Urinary bladder (tissue), 3 donors: ENCODE measurements at regions not wholly inside any gene's neighbourhood (a gene's known extent, or its start where the extent isn't known, plus 50 kb on each side); places are given as distances from the start of the nearest gene placed in this dataset.
"Not testable (repeated sequence)": the region's sequence is repeated elsewhere in the genome, so short reads cannot be mapped to it uniquely, and the experiment has no call there.

ENCODE experiments used
- DNase-seq: peaks from one replicate; pipeline ENCODE4 v3.0.0-alpha.2; 2015; ENCODE audit errors: extremely low spot score
- H3K27ac ChIP-seq: one replicate; pipeline ENCODE4 v1.5.1; 2013; ENCODE audit warnings: low read depth, mild to moderate bottlenecking, moderate library complexity
- H3K36me3 ChIP-seq: one replicate; pipeline ENCODE4 v1.6.1; 2013; ENCODE audit warnings: mild to moderate bottlenecking, moderate library complexity; ENCODE audit not compliant: insufficient read depth
- H3K4me1 ChIP-seq: one replicate; pipeline ENCODE4 v1.6.1; 2013; ENCODE audit warnings: mild to moderate bottlenecking, moderate library complexity; ENCODE audit not compliant: insufficient read depth
- H3K4me3 ChIP-seq: one replicate; pipeline ENCODE4 v1.5.1; 2013; ENCODE audit warnings: low read depth, low read length
- WGBS: extraction: QIAGEN DNeasy Blood & Tissue Kit; methylation state at CpG from one replicate; pipeline ENCODE4 v1.1.7; 2013; 5-methylcytosine and 5-hydroxymethylcytosine counted together
- donor health status: healthy with polysubstance abuse.
- donor health status: healthy.

DNA sequence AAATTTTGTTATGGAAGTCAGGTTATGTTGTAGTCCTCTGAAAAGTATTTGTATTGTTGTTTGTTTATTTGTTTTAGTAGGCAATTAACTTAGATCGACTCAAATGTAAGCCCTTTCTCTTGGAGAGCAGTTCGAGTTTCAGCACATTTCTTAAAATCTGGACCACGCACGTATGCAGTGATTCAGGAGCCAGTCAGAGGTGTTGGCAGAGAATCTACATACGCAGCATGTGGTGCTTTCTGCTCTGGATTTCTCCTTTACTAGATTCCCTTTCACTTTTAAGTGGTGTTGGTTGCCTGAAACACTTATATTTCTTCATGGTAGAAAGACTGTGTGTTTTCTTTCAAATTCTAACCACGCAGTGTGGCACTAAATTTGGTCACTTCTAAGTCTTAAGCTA is 773.9 kb upstream of the LRATD1 start:
- Histone ChIP-seq H3K27ac (no peak overlapping the region), H3K4me3 (no peak overlapping the region), H3K4me1 (no peaks in the 10 kb centered on the region), H3K36me3 (peaks cover 2% of the 10 kb centered on the region)
- DNase-seq = no peak
- 52% methylated on average over 6 of the region's 6 CpGs for WGBS

DNA sequence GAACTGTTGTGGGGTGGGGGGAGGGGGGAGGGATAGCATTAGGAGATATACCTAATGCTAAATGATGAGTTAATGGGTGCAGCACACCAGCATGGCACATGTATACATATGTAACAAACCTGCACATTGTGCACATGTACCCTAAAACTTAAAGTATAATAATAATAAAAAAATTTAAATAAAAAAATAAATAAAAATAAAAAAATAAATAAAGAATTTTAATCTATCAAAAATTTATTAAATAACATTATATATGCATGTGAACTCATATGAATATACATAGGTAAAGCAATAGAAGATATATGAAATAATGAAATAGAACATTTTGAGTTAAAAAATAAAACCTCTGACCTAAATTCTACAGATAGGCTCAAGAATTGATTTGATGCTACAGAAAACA is 764.2 kb upstream of the LRATD1 start:
- not testable (repeated sequence) for H3K27ac ChIP-seq, H3K4me3 ChIP-seq, H3K4me1 ChIP-seq, DNase-seq, H3K36me3 ChIP-seq

DNA sequence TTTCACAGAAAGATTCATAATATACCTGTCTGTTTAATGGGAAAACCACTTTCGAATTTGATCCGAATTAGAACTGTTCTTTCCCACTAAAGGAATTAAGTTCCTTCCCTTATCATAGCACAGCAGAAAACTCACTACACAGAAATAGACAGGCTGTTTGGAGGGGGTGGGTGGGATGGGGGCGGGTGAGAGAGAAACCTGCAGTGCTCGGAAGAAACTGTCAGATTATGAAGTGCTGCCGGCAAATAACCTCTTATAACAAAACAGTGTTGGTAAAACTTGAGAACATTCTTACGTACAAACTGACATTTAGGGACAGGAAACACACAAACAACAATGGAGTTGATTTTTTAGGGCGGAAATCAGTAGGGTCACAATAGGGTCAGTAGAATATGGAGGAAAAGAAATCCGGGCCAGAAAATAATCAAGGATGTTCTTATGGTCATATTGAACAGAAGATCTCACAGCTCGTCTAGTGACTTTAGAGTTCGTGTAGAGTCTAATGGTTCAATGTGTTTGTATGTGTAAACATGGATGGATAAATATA is 756.0 kb upstream of the LRATD1 start:
- H3K36me3 ChIP-seq = no peaks in the 10 kb centered on the region
- 58% methylated on average over 10 of the region's 10 CpGs for WGBS
- no peak for DNase-seq
- H3K4me3 ChIP-seq = no peak overlapping the region
- H3K27ac ChIP-seq = no peak overlapping the region
- H3K4me1 ChIP-seq = no peaks in the 10 kb centered on the region

DNA sequence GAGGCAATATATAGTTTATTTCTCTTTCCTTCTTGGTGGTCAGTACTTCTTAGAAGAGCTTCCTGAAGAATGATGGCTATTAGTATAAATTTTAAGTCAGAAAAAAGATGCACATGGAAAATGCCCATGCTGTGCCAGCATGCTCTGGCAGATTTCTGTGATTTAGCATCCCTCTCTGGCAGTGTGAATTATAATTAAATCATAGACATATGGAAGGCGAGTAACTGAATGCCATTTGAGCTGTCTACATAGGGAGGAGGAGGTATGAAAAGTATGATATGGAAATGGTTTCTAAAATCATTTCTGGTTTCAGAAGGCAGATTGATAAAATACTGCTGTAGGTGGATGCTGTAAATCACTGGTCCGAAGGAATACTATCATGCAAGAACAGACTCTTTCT is 754.9 kb upstream of the LRATD1 start:
- Histone ChIP-seq H3K4me3 (no peak overlapping the region), H3K4me1 (no peaks in the 10 kb centered on the region), H3K27ac (no peak overlapping the region), H3K36me3 (no peaks in the 10 kb centered on the region)
- DNase-seq = no peak
- WGBS = 91% methylated on average over 2 of the region's 2 CpGs

DNA sequence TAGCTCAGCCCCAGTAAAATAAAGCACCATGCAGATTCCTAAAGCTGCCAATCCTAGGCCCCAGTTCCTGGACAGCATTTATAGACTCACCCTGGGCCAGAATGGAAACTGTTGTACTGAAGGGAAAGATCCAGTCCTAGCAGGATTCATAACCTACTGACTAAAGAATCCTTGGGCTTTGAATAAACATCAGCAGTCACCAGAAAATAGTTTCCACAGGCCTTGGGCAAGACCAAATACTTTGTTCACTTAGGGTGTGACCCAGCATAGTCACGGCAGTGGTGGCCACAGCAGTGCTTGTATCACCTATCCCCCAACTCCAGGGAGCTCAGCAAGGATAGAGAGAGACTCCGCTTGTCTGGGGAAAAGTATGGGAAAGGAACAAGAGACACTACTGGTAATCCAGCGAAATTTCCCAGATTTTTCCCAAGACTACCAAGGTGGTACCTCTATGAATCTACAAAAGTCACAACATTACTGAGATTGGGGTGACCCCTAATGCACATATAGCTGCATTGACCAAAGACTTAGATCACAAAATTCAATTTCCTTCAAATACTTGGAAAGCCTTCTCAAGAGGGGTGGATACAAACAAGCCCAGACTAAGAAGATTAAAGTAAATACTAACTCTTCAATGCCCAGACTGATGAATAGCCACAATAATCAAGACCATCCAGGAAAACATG is 748.1 kb upstream of the LRATD1 start:
- no peak for DNase-seq
- Histone ChIP-seq H3K4me1 (no peaks in the 10 kb centered on the region), H3K4me3 (no peak overlapping the region), H3K27ac (no peak overlapping the region), H3K36me3 (no peaks in the 10 kb centered on the region)
- 85% methylated on average over 3 of the region's 3 CpGs for WGBS

DNA sequence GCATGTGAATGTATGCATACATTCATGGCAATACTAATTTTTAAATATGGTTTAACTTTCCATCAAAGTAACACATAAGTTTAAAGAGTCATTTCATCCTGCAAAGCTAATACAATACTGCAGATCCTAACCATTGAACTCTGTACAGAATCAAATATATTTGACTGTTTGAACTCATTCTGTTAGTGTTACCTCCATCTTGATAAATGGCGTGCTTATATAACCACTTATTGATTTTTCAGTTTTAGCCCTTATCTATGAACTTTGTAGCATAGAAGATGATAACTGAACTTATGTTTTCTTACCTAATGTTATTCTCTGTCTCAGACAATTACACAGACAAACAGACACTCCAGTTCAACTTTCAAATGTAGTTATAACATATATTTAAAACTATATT is 731.0 kb upstream of the LRATD1 start:
- Histone ChIP-seq H3K4me3 (no peak overlapping the region), H3K27ac (no peak overlapping the region), H3K36me3 (no peaks in the 10 kb centered on the region), H3K4me1 (no peaks in the 10 kb centered on the region)
- WGBS = 87% methylated on average over 1 of the region's 1 CpG
- DNase-seq = no peak

DNA sequence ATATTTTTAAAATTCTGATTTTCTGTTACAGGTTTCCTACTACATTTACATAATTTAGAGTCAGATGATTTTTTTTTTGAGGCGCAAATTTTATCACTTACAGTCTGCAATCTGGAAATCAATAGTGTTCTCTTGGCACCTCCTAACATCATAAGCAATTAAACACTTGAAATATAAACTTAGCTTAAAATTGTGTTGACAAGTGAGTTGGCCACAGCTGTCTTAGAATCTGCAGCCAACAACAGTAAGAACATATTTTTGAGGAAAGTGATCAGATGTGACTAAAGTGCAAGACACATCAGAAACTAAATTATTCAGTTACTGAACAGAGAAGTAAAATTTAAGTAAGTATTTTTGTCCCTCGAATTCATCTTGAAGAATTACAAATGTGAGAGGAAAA is 726.7 kb upstream of the LRATD1 start:
- Histone ChIP-seq H3K36me3 (no peaks in the 10 kb centered on the region), H3K4me1 (no peaks in the 10 kb centered on the region), H3K4me3 (no peak overlapping the region), H3K27ac (no peak overlapping the region)
- no peak for DNase-seq
- WGBS = 76% methylated on average over 2 of the region's 2 CpGs

DNA sequence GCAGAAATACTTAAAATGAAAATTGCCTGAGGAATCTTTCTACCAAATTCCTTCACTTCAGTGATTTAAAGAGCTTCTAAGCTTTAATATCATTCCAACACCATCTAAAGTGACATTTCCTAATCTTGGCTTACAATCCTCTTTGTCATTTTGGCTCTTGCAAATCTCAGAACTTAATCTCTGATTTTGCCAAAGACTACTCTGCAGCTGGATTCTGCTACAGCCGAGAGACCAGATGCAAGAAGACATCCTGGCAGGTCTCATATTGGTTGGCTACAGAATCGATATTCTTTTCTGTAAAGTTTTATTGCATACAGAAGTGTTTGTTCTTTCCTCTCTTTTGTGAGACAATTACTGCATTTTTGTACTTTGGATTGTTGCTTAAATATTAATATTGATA is 716.5 kb upstream of the LRATD1 start:
- 29% methylated on average over 2 of the region's 2 CpGs for WGBS
- Histone ChIP-seq H3K36me3 (no peaks in the 10 kb centered on the region), H3K4me3 (no peak overlapping the region), H3K27ac (no peak overlapping the region), H3K4me1 (no peaks in the 10 kb centered on the region)
- no peak for DNase-seq

DNA sequence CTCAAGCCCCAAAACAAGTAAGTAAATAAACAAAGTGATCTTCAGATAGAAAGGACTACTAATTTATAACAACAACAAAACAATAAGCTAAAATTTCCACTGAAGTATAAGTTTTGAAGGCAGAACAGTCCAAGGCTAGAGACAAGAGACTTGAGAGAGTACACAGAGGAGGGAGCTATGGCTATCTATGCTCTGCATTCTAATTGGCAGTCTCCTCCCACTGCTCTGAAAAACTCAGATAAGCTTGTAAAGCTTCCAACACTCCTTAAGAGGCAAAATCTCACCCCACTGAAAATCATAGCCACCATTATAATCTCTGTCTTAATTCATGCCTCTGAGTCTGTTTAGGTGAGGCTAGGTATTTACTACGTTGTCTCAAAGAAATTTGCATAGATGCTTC is 714.6 kb upstream of the LRATD1 start:
- H3K4me1 ChIP-seq = no peaks in the 10 kb centered on the region
- H3K4me3 ChIP-seq = no peak overlapping the region
- no peak overlapping the region for H3K27ac ChIP-seq
- no peaks in the 10 kb centered on the region for H3K36me3 ChIP-seq
- DNase-seq = no peak
- 70% methylated on average over 1 of the region's 1 CpG for WGBS

DNA sequence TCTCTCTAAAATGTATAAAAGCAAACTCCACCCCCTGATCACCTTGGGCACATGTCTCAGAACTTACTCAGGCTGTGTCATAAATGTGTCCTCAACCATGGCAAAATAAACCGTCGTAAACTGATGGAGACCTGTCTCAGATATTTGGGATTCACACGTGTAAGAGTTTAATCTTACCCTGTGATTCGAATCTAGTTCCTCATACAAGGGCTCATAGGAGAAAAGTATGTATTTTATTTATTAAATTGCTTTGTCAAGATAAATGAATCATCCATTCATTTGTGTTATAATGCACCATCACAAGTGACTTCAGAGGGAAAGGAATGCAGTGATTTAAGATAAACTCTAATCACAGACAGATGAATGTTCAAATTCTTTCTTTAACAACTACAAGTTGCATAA is 712.5 kb upstream of the LRATD1 start:
- DNase-seq = no peak
- H3K36me3 ChIP-seq = no peaks in the 10 kb centered on the region
- 74% methylated on average over 4 of the region's 4 CpGs for WGBS
- H3K4me3 ChIP-seq = no peak overlapping the region
- H3K27ac ChIP-seq = no peak overlapping the region
- no peaks in the 10 kb centered on the region for H3K4me1 ChIP-seq

DNA sequence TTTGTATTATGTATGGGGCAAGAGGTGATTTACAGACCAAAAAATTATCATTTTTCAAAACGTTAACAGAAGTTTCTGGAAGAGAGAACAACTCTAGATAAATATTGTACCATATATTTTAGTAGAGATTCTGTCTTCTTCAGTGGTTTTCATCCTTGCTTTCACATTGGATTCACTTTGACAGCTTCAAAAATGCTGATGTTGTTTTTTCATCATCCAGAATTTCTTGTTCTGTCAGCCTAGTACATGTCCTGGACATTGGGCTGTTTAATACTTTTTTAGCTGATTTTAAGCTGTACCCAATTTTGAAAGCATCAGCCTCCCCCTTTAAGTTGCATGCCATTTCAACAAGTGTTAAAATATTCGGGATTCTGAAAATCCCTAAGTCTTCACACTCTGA is 711.3 kb upstream of the LRATD1 start:
- no peak overlapping the region for H3K4me3 ChIP-seq
- 78% methylated on average over 2 of the region's 2 CpGs for WGBS
- DNase-seq = no peak

DNA sequence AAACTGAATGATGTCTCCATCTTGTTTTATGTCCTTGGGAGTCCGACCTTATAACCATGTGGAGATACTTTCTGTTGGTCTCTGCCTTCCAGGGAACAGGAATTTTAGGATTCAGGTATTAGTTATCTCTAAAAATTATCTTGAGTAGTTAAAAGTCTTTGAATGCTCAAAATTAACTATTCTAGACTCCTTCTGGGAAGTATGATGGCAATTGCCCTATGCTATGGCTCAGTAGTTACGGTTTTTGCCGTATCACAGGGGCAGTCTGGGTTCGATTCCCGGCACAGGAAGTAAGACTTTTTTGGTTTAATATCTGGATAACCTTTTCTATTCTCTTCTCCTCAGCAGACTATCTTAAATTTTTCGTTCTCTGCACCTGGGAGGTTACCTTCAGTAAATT is 708.7 kb upstream of the LRATD1 start:
- no peaks in the 10 kb centered on the region for H3K36me3 ChIP-seq
- no peaks in the 10 kb centered on the region for H3K4me1 ChIP-seq
- no peak overlapping the region for H3K4me3 ChIP-seq
- WGBS = 85% methylated on average over 6 of the region's 6 CpGs
- no peak for DNase-seq
- no peak overlapping the region for H3K27ac ChIP-seq

More for the DNA sequence above, 711.3 kb upstream of the LRATD1 start:
- no peaks in the 10 kb centered on the region for H3K36me3 ChIP-seq
- no peaks in the 10 kb centered on the region for H3K4me1 ChIP-seq
- no peak overlapping the region for H3K27ac ChIP-seq

DNA sequence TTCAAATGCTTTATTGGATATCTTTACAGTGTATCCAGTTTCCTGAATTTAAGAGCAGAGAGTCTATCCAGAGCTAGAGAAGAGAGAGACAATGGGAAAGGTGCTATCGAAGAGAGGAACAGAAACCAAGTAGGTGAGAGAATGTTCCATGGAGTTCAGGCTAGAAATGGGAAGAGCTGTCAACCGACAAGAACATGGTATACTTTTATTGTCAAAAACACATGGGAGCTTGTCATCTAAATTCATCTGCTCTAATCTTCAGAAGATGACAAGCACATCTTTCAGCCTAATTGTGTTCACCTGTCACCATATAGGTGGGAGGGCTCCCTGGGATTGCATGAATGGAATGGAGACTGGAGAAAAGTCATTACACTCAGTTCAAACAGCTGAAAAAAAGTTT is 690.4 kb upstream of the LRATD1 start:
- no peaks in the 10 kb centered on the region for H3K4me1 ChIP-seq
- H3K27ac ChIP-seq = no peak overlapping the region
- H3K4me3 ChIP-seq = no peak overlapping the region
- 87% methylated on average over 2 of the region's 2 CpGs for WGBS
- no peak for DNase-seq
- no peaks in the 10 kb centered on the region for H3K36me3 ChIP-seq

DNA sequence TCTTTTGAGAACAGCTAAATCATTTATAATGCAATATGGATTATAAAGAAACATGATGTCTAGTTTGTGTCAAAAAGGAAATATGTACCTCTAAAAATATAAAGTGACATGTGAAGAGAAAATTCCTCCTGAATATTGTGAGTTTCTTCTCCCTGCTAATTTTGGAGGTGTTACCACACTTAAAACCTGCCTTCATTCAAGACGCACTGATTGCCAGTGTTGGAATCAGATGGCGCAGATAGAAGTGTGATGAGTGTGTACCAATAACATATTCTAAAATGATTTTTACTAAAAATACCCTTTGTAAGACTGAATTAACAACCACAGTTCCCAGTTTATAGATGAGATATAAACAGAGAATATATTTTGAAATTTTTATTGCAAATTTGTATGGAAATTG is 681.8 kb upstream of the LRATD1 start:
- Histone ChIP-seq H3K4me1 (no peaks in the 10 kb centered on the region), H3K36me3 (no peaks in the 10 kb centered on the region), H3K27ac (no peak overlapping the region), H3K4me3 (no peak overlapping the region)
- 98% methylated on average over 2 of the region's 2 CpGs for WGBS
- DNase-seq = no peak

DNA sequence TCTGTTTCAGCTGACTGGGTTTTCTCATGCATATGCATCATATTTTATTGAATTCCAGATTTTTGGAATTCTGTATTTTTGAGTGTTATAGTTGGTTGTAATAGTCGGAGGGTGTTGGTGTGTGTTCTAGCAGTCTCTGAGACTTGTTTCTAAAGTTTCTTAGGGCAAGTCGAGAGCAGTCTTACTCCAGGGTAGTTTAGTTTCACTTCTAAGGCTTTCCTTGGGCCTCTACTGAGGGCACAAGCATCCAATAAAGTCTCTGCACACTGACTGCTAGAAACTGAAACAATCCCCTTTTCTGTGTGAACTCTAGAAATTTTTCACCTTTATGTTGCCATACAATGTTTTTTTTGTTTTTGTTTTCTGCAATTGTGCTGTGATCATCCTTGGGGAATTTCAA is 663.7 kb upstream of the LRATD1 start:
- no peaks in the 10 kb centered on the region for H3K36me3 ChIP-seq
- no peaks in the 10 kb centered on the region for H3K4me1 ChIP-seq
- no peak overlapping the region for H3K27ac ChIP-seq
- DNase-seq = no peak
- WGBS = 75% methylated on average over 2 of the region's 2 CpGs
- no peak overlapping the region for H3K4me3 ChIP-seq
